Fibroblast of pulmonary artery (primary cell): ENCODE measurements at regions not wholly inside any gene's neighbourhood (a gene's known extent, or its start where the extent isn't known, plus 50 kb on each side); places are given as distances from the start of the nearest gene placed in this dataset.

Experiments
- DNase-seq: peaks from one replicate; pipeline ENCODE4 v3.0.0-alpha.2; 2010; ENCODE audit warnings: low read depth
- H3K4me3 ChIP-seq: replicated peaks from 2 replicates; pipeline ENCODE4 v1.5.1; 2011; ENCODE audit warnings: low read depth, mild to moderate bottlenecking, control low read depth, low read length, moderate library complexity
- TF ChIP-seq, protein P1 (sequence below): IDR thresholded peaks from 2 replicates; pipeline ENCODE4 v1.5.1; 2011; ENCODE audit warnings: mild to moderate bottlenecking, control low read depth, low read length, inconsistent platforms; ENCODE audit errors: missing control alignments

DNA sequence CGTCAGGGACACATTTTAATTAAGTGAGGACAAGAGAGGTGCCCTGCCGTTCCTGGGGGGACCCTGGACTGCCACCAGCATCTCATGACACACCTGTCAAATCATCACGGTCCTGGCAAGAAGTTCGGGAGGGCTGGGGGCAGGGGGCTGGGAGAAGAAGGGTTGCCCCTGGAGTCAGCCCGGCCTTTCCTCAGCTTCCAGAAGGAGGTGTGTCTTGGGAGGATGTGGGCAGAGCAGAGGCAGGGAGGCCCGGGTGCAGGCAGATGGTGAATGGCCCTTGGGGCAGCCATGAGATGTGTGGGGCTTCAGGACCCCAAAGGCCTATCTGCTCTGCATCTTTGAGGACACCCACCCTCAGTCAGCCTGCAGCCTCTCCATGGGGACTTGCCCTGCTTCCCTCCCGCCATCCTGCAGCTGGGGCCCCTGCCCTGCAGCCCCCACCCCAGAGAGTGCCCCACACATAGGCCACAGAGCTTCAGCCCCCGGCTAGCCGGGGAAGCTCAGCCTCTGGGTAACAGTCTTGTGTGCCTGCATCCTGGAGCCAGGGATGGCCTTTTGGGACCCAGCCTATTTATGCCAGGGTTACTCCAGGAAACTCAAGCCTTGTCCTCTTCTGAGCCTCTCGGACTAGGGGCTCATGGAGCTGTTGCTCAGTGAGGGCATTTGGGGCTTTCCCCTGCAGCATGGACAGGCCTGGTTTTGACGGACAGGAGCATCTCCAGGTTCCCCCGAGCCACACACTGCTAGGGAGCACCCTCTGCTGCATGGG is 178.5 kb downstream of the KIF26A start:
- TF ChIP-seq, protein P1, sequence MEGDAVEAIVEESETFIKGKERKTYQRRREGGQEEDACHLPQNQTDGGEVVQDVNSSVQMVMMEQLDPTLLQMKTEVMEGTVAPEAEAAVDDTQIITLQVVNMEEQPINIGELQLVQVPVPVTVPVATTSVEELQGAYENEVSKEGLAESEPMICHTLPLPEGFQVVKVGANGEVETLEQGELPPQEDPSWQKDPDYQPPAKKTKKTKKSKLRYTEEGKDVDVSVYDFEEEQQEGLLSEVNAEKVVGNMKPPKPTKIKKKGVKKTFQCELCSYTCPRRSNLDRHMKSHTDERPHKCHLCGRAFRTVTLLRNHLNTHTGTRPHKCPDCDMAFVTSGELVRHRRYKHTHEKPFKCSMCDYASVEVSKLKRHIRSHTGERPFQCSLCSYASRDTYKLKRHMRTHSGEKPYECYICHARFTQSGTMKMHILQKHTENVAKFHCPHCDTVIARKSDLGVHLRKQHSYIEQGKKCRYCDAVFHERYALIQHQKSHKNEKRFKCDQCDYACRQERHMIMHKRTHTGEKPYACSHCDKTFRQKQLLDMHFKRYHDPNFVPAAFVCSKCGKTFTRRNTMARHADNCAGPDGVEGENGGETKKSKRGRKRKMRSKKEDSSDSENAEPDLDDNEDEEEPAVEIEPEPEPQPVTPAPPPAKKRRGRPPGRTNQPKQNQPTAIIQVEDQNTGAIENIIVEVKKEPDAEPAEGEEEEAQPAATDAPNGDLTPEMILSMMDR, result no peak
- no peak overlapping the region for H3K4me3 ChIP-seq
- no peak for DNase-seq

DNA sequence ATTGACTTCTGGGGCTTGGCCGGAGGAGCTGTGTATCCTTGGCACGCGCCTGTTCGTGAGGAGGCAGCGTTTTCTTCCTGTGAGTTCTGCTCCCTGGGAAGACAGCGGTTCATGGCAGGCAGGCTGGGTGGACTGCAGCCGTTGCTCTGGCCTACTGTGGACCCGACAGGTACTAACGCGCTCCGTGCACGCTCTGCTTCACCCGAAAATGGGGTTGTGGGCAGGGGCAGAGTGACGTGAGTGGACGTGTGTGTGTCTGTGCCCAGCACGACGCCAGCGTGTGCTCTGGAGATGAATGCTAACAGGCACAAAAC is 179.1 kb downstream of the KIF26A start:
- H3K4me3 ChIP-seq, result no peak overlapping the region

DNA sequence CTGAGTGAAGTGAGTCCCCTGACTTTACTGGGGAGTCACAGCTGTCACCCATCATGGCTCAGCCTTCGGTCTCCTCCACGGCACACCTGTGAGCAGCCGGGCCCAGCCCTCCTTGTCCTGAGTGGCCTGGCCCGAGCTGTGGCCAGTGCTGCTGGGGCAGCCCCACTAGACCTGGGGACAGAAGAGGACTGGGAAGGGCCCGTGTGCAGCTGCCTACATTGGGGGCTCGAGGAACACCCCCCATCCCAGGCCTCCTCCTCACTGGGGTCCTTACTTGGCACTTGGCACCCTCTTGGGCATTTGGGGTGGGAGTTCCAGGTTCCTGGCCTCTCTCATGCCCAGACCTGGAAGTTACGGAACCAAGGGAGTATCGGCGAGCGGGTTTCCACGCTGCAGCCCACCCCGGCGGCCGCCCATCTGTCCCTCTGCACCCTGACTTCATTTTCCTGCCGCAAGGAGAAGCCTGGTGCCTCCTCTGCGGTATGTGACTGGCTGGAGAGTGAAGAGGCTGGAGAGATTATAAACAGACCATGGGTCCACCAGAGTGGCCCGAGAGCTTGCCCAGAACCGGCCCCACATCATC is 179.7 kb downstream of the KIF26A start:
- TF ChIP-seq, protein P1, result no peak
- no peak for DNase-seq
- H3K4me3 ChIP-seq, result no peak overlapping the region

More for the DNA sequence above, 179.1 kb downstream of the KIF26A start:
- TF ChIP-seq, protein P1, result no peak
- DNase-seq, result no peak

DNA sequence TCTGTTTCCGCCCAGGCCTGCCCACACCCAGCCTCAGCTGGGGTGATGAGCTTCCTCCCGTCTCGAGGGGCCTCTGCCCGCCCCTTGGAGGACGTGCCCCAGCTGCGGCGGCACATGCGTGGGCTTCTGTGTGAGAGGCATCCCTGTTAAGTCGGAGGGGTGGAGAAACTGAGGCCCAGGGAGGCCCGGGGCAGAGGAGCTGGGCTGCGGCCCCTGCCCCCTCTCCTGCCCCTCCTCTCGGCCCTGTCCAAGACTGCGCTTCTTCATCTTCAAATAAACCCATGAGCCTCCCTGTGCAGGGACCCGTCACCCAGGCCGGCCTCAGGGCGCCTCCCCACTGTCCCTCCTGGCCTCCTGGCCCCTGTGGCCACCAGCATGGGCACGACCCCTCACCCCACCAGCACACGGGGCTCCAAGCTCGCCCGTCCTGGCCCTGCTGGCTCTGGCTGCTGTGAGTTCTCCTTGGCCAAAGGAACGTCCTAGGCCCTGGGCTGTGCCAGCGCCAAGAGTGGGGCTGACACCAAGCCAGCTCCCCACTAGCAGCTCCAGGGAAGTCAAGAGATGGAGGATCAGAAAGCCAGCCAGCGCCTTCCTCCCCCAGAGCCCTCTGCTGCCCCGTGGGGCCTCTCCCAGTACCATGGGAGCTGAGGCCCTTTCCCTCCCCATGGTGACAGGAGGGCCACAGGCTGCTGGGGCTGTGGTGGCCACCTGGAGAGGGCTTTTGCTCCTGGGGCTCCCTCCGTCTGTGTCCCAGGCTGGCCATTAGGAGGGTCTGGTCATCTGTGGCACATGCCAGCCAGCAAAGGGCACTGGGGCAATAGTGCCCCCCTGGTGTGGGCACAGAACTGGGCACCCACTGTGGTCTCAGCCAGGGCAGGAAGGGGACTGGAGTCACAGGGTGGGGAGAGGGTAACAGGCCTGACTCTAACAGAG is 180.4 kb downstream of the KIF26A start:
- TF ChIP-seq, protein P1, result no peak
- H3K4me3 ChIP-seq, result no peak overlapping the region
- DNase-seq, result no peak

DNA sequence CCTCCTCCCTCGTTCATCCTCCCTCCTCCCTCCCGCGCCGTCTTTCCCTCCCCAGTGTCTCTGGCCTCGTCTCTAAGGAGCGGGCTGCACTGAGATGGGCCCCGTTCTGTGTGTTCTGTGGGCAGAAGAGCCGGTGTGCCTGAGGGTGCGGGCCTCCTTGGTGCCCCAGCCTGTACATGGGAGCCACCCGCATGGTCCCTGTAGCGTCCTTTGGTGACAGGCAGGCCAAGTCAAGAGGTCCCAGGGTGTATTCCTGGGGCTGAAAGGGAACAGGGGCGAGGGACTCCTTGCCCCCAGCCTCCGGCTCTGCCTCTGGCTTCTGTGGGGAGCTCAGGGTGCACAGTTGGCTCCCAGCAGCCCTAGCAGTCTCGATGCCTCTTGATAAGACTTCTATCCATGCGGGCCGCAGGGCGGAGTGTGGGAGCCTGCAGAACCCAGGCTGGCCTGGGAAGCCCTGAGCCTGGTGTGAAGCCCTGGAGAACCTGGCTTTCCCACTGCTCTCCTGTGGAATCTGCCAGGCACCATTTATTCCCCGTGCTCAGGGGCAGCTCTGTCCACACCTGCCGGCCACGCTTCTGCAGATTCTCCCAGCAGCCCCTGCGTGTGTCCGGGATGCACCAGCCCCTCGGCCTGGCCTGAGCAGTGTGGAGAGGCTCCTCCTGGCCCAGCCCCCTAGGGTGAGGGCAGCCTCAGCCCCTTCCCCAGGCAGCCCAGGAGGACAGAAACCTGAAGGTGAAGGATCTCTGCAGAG is 181.3 kb downstream of the KIF26A start:
- TF ChIP-seq, protein P1, result no peak

DNA sequence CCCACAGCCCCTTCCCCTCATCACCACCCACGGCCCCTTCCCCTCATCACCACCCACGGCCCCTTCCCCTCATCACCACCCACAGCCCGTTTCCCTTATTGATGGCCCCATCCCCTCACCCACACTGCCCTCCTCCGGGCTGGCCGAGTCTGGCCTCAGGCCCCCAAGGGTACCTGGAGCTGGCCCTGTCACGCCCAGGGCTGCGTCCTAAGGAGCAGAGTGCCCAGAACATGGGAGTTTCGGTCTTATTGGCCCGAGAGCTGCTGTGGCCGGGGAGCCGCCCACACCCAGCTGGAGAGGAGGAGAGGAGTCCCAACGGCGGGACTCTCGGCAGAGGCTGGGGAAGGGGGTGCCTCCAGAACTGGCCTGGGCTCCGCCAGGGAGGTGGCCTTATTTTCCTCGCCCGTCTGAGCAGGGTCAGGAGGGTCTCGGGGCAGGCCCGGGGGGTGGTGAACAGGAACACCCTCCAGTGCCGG is 182.3 kb downstream of the KIF26A start:
- no peak overlapping the region for H3K4me3 ChIP-seq
- TF ChIP-seq, protein P1, result no peak
- no peak for DNase-seq

More for the DNA sequence above, 181.3 kb downstream of the KIF26A start:
- DNase-seq, result no peak
- H3K4me3 ChIP-seq, result no peak overlapping the region
